Upper lobe of right lung (tissue), 1 donor: ENCODE measurements at regions not wholly inside any gene's neighbourhood (a gene's known extent, or its start where the extent isn't known, plus 50 kb on each side); places are given as distances from the start of the nearest gene placed in this dataset.

Experiments
- ATAC-seq: fragments of 200-7000 bp; cut with Tn5 transposase; one replicate; pipeline ENCODE4 v1.9.1; 2020; ENCODE audit warnings: mild to moderate bottlenecking, moderate library complexity
- DNase-seq: peaks from one replicate; pipeline ENCODE4 v3.0.0-alpha.2; 2020
- H3K27ac ChIP-seq: fragments of 200-600 bp; one replicate; pipeline ENCODE4 v1.8.0; 2022
- H3K27me3 ChIP-seq: fragments of 200-600 bp; one replicate; pipeline ENCODE4 v1.8.0; 2022; ENCODE audit warnings: mild to moderate bottlenecking
- H3K36me3 ChIP-seq: fragments of 200-600 bp; one replicate; pipeline ENCODE4 v1.8.0; 2022
- H3K4me1 ChIP-seq: fragments of 200-600 bp; one replicate; pipeline ENCODE4 v1.8.0; 2022
- H3K4me3 ChIP-seq: fragments of 200-600 bp; one replicate; pipeline ENCODE4 v1.8.0; 2022; ENCODE audit warnings: mild to moderate bottlenecking
- H3K9me3 ChIP-seq: fragments of 200-600 bp; one replicate; pipeline ENCODE4 v1.8.0; 2022
- intact Hi-C: fragments of 100-400 bp; cut with DNase I; formaldehyde crosslinking; loops from one replicate; pipeline ENCODE4 v1.11.0; 2022
- TF ChIP-seq, protein P1 (sequence below): fragments of 200-600 bp; IDR thresholded peaks from one replicate; pipeline ENCODE4 v1.8.0; 2022; ENCODE audit warnings: antibody characterized with exemption
- donor health status: DM: no; HTN: yes; CAD: no; lungs with severe emphysema.

GRCh38 chr2:160893581-160893980, 266.6 kb upstream of the TANK start:
- Histone ChIP-seq H3K4me3 (no peak overlapping the region), H3K4me1 (no peaks in the 10 kb centered on the region), H3K9me3 (peaks cover 8% of the 10 kb centered on the region), H3K27ac (no peak overlapping the region), H3K36me3 (no peaks in the 10 kb centered on the region), H3K27me3 (no peaks in the 10 kb centered on the region)
- DNase-seq (no peak), ATAC-seq (no peak)
- TF ChIP-seq, protein P1, sequence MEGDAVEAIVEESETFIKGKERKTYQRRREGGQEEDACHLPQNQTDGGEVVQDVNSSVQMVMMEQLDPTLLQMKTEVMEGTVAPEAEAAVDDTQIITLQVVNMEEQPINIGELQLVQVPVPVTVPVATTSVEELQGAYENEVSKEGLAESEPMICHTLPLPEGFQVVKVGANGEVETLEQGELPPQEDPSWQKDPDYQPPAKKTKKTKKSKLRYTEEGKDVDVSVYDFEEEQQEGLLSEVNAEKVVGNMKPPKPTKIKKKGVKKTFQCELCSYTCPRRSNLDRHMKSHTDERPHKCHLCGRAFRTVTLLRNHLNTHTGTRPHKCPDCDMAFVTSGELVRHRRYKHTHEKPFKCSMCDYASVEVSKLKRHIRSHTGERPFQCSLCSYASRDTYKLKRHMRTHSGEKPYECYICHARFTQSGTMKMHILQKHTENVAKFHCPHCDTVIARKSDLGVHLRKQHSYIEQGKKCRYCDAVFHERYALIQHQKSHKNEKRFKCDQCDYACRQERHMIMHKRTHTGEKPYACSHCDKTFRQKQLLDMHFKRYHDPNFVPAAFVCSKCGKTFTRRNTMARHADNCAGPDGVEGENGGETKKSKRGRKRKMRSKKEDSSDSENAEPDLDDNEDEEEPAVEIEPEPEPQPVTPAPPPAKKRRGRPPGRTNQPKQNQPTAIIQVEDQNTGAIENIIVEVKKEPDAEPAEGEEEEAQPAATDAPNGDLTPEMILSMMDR, result no peak
- intact Hi-C loops, result no loop called here

DNA sequence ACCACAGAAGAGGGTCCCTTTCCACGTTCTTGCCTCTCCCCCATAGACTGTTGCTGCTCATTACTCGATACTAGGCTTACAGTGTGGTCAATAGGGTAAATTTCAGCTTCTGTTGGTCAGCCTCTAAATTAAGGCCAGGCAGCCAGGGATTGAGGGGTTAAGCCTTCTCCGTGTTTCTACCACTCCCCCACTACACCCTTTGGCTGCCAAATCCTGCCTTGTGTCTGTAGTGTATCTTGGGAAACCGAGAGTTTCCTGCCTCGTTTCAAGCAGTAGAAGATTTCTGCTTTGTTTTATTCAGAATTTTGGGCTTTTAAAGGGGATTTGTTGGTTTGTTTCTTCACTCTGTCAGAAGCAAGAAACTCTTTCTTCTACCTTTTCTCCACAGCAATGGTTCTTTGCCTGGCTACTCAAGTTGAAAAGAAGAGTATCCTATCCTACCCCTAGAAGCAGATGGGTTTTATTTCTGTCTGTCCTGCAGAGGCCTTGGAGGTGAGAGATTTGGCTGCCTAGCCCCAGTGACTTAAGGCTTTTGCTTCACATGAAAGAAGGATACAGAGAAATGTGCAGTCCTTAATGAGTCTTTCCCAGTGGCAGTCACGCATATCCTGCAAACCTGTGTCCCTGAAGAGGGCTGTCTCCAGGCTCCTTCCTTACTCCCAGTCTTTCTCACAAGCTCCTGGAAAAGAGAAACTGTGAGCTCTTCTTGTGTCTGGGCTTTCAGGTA, 261.5 kb upstream of the TANK start:
- H3K27ac ChIP-seq, result no peak overlapping the region
- H3K9me3 ChIP-seq, result peaks cover 8% of the 10 kb centered on the region
- intact Hi-C loops, result no loop called here
- ATAC-seq (no peak), DNase-seq (no peak)
- H3K36me3 ChIP-seq, result no peaks in the 10 kb centered on the region
- no peaks in the 10 kb centered on the region for H3K27me3 ChIP-seq
- no peaks in the 10 kb centered on the region for H3K4me1 ChIP-seq
- TF ChIP-seq, protein P1, result no peak
- H3K4me3 ChIP-seq, result no peak overlapping the region

GRCh38 chr2:160901613-160902012, 258.6 kb upstream of the TANK start:
- no peaks in the 10 kb centered on the region for H3K9me3 ChIP-seq
- TF ChIP-seq, protein P1, result no peak
- no peaks in the 10 kb centered on the region for H3K4me1 ChIP-seq
- DNase-seq (no peak), ATAC-seq (peak; percentile 34)
- H3K4me3 ChIP-seq, result peak overlapping the region; percentile 3
- intact Hi-C loops, result no loop called here
- H3K27ac ChIP-seq, result no peak overlapping the region
- no peaks in the 10 kb centered on the region for H3K36me3 ChIP-seq
- H3K27me3 ChIP-seq, result no peaks in the 10 kb centered on the region

GRCh38 chr2:160905862-160906261, 254.4 kb upstream of the TANK start:
- no peaks in the 10 kb centered on the region for H3K36me3 ChIP-seq
- no peaks in the 10 kb centered on the region for H3K9me3 ChIP-seq
- no peak overlapping the region for H3K27ac ChIP-seq
- TF ChIP-seq, protein P1, result no peak
- no peaks in the 10 kb centered on the region for H3K4me1 ChIP-seq
- DNase-seq (no peak), ATAC-seq (no peak)
- no peaks in the 10 kb centered on the region for H3K27me3 ChIP-seq
- intact Hi-C loops, result no loop called here
- H3K4me3 ChIP-seq, result no peak overlapping the region

DNA sequence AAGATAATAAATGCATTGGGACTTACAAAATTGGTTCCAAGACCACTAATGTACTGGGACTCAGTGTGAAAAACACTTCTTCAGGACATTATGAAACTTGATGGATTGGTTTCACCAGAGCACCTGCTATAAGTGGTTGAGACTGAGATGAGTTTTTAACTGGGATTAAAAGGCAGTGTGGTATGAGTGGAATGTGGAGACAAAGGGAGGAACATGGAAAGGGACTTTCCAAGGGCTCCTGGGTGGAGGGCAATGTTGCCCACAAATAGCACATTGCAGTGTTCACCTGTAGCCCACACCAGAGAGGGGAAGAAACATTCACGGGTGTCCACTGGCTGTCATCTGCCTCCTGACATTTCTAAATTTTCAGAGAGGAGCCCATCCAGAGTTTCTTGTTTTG, 253.3 kb upstream of the TANK start:
- H3K4me3 ChIP-seq, result no peak overlapping the region
- H3K27me3 ChIP-seq, result no peaks in the 10 kb centered on the region
- DNase-seq, result no peak
- no peaks in the 10 kb centered on the region for H3K9me3 ChIP-seq
- no peaks in the 10 kb centered on the region for H3K4me1 ChIP-seq
- TF ChIP-seq, protein P1, result no peak
- H3K27ac ChIP-seq, result no peak overlapping the region
- intact Hi-C loops, result no loop called here
- no peaks in the 10 kb centered on the region for H3K36me3 ChIP-seq
- ATAC-seq, result peak; percentile 62

DNA sequence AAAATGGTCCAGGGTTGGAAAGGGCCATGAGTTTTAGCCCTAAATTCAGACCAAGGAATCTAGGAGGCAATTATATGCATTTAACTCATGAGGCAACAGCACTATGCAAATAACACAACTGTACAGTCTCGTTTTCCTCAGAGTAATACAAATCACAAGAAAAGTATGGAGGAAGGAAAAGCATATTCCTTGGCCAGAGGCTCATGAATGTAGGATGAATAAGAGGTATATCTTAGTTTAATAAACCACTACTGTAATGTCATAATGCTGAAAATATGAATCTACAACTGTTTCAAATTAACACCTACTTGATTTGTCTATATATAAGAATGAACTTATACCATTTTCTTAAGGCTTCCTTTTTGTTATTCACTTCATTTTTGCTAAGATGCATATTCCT, 252.5 kb upstream of the TANK start:
- no peaks in the 10 kb centered on the region for H3K9me3 ChIP-seq
- H3K4me1 ChIP-seq, result no peaks in the 10 kb centered on the region
- TF ChIP-seq, protein P1, result no peak
- no peak overlapping the region for H3K4me3 ChIP-seq
- DNase-seq, result no peak
- no peaks in the 10 kb centered on the region for H3K27me3 ChIP-seq
- H3K36me3 ChIP-seq, result no peaks in the 10 kb centered on the region
- intact Hi-C loops, result no loop called here
- ATAC-seq, result no peak
- no peak overlapping the region for H3K27ac ChIP-seq
